ENCODE measurements at regions not wholly inside any gene's neighbourhood (a gene's known extent, or its start where the extent isn't known, plus 50 kb on each side); places are given as distances from the start of the nearest gene placed in this dataset.

- no peak for DNase-seq
Observed at GRCh38 chrX:98654565-98654964, 1755.5 kb downstream of the PCDH19 start.
